HEK293 (cell line): ENCODE measurements at regions not wholly inside any gene's neighbourhood (a gene's known extent, or its start where the extent isn't known, plus 50 kb on each side); places are given as distances from the start of the nearest gene placed in this dataset.
"Not testable (repeated sequence)": the region's sequence is repeated elsewhere in the genome, so short reads cannot be mapped to it uniquely, and the experiment has no call there.

Experiments
- CTCF ChIA-PET: fragments of 350-600 bp; formaldehyde crosslinking; extraction: SDS; loops from one replicate; lab custom pipeline; 2021; ENCODE audit warnings: antibody characterized with exemption; lab: Yijun Ruan, JAX
- POLR2A ChIA-PET: fragments of 300-600 bp; formaldehyde crosslinking; extraction: SDS; loops from one replicate; lab custom pipeline; 2020; ENCODE audit warnings: antibody characterized with exemption, inconsistent platforms; lab: Yijun Ruan, JAX
- H3K27ac ChIP-seq: fragments of 200-500 bp; sonication (Bioruptor generic); 2 replicates; pipeline ENCODE4 v1.5.1; 2014; ENCODE audit warnings: low read depth, low read length, control low read depth, inconsistent platforms; ENCODE audit errors: extremely low read depth
- H3K36me3 ChIP-seq, 2 experiments: fragments of 200-500 bp in 1 of 2; sonication (Bioruptor generic) in 1 of 2; 1 replicate in 1 of 2; 2 replicates in 1 of 2; pipeline ENCODE4 v1.5.1; 2014 to 2017; ENCODE audit warnings: inconsistent platforms in 2 of 2, low read length in 2 of 2; ENCODE audit not compliant: control insufficient read depth in 2 of 2, insufficient read depth in 1 of 2
- H3K4me1 ChIP-seq: fragments of 200-500 bp; sonication (Bioruptor generic); 2 replicates; pipeline ENCODE4 v1.5.1; 2014; ENCODE audit warnings: mild to moderate bottlenecking, low read length, inconsistent platforms; ENCODE audit not compliant: control insufficient read depth, insufficient read depth
- H3K4me3 ChIP-seq: 2 replicates; pipeline ENCODE4 v1.5.1; 2011; ENCODE audit warnings: low read depth, mild to moderate bottlenecking, control low read depth, low read length, moderate library complexity
- H3K9me3 ChIP-seq: fragments of 200-500 bp; sonication (Bioruptor generic); 2 replicates; pipeline ENCODE4 v1.5.1; 2014; ENCODE audit warnings: low read depth, low read length, inconsistent platforms; ENCODE audit not compliant: control insufficient read depth, insufficient read depth
- FEZF1 ChIP-seq: fragments of 450-650 bp; formaldehyde crosslinking; IDR thresholded peaks from 2 replicates; pipeline ENCODE4 v1.5.1; 2016; ENCODE audit warnings: missing biosample characterization, missing genetic modification characterization
- GFI1B ChIP-seq: fragments of 450-650 bp; formaldehyde crosslinking; IDR thresholded peaks from 2 replicates; pipeline ENCODE4 v1.5.1; 2016; ENCODE audit warnings: missing biosample characterization, missing genetic modification characterization
- SETDB1 ChIP-seq: IDR thresholded peaks from one replicate; pipeline ENCODE4 v1.6.1; 2017; ENCODE audit warnings: mild to moderate bottlenecking, low read length, moderate library complexity, mixed read lengths; ENCODE audit not compliant: insufficient read length
- SP3 ChIP-seq: fragments of 450-650 bp; formaldehyde crosslinking; IDR thresholded peaks from 2 replicates; pipeline ENCODE4 v1.5.1; 2016; ENCODE audit warnings: missing biosample characterization, missing genetic modification characterization
- ZBTB21 ChIP-seq: fragments of 450-650 bp; formaldehyde crosslinking; IDR thresholded peaks from 2 replicates; pipeline ENCODE4 v1.5.1; 2017; ENCODE audit warnings: missing biosample characterization, missing genetic modification characterization
- ZBTB8A ChIP-seq: fragments of 450-650 bp; formaldehyde crosslinking; IDR thresholded peaks from 2 replicates; pipeline ENCODE4 v1.5.1; 2016; ENCODE audit warnings: missing biosample characterization, missing genetic modification characterization
- ZNF140 ChIP-seq: fragments of 450-650 bp; formaldehyde crosslinking; IDR thresholded peaks from 2 replicates; pipeline ENCODE4 v1.5.1; 2016; ENCODE audit warnings: missing biosample characterization, missing genetic modification characterization
- ZNF214 ChIP-seq: fragments of 450-650 bp; formaldehyde crosslinking; IDR thresholded peaks from 2 replicates; pipeline ENCODE4 v1.5.1; 2017; ENCODE audit warnings: missing biosample characterization, mild to moderate bottlenecking, missing genetic modification characterization, borderline replicate concordance
- ZNF266 ChIP-seq: fragments of 450-650 bp; formaldehyde crosslinking; IDR thresholded peaks from 2 replicates; pipeline ENCODE4 v1.5.1; 2016; ENCODE audit warnings: missing biosample characterization, missing genetic modification characterization, low read depth
- ZNF311 ChIP-seq: fragments of 450-650 bp; formaldehyde crosslinking; IDR thresholded peaks from 2 replicates; pipeline ENCODE4 v1.5.1; 2017; ENCODE audit warnings: missing biosample characterization, missing genetic modification characterization, borderline replicate concordance
- ZNF394 ChIP-seq: fragments of 450-650 bp; formaldehyde crosslinking; IDR thresholded peaks from 2 replicates; pipeline ENCODE4 v1.5.1; 2016; ENCODE audit warnings: missing biosample characterization, missing genetic modification characterization, mild to moderate bottlenecking, moderate library complexity, borderline replicate concordance
- ZNF404 ChIP-seq: fragments of 450-650 bp; formaldehyde crosslinking; IDR thresholded peaks from 2 replicates; pipeline ENCODE4 v1.5.1; 2017; ENCODE audit warnings: missing biosample characterization, missing genetic modification characterization
- ZNF426 ChIP-seq: fragments of 450-650 bp; formaldehyde crosslinking; IDR thresholded peaks from 2 replicates; pipeline ENCODE4 v1.5.1; 2017; ENCODE audit warnings: missing biosample characterization, missing genetic modification characterization, mild to moderate bottlenecking, inconsistent platforms, moderate library complexity
- ZNF433 ChIP-seq: fragments of 450-650 bp; formaldehyde crosslinking; IDR thresholded peaks from 2 replicates; pipeline ENCODE4 v1.5.1; 2016; ENCODE audit warnings: missing biosample characterization, missing genetic modification characterization, low read depth
- ZNF501 ChIP-seq: fragments of 450-650 bp; formaldehyde crosslinking; IDR thresholded peaks from 2 replicates; pipeline ENCODE4 v1.5.1; 2016; ENCODE audit warnings: missing biosample characterization, missing genetic modification characterization
- ZNF510 ChIP-seq: fragments of 450-650 bp; formaldehyde crosslinking; IDR thresholded peaks from 2 replicates; pipeline ENCODE4 v1.5.1; 2018; ENCODE audit warnings: mild to moderate bottlenecking, missing genetic modification characterization, missing biosample characterization; ENCODE audit not compliant: insufficient replicate concordance
- ZNF623 ChIP-seq: fragments of 450-650 bp; formaldehyde crosslinking; IDR thresholded peaks from 2 replicates; pipeline ENCODE4 v1.5.1; 2016; ENCODE audit warnings: missing biosample characterization, missing genetic modification characterization
- ZNF629 ChIP-seq: fragments of 450-650 bp; formaldehyde crosslinking; IDR thresholded peaks from 2 replicates; pipeline ENCODE4 v1.5.1; 2017; ENCODE audit warnings: missing biosample characterization, missing genetic modification characterization
- ZNF654 ChIP-seq: fragments of 450-650 bp; formaldehyde crosslinking; IDR thresholded peaks from 2 replicates; pipeline ENCODE4 v1.5.1; 2016; ENCODE audit warnings: low read depth, missing biosample characterization, missing genetic modification characterization
- ZNF791 ChIP-seq: fragments of 450-650 bp; formaldehyde crosslinking; IDR thresholded peaks from 2 replicates; pipeline ENCODE4 v1.5.1; 2016; ENCODE audit warnings: missing biosample characterization, missing genetic modification characterization
- TF ChIP-seq, protein P1 (sequence below): fragments of 450-650 bp; formaldehyde crosslinking; IDR thresholded peaks from 2 replicates; pipeline ENCODE4 v1.5.1; 2016; ENCODE audit warnings: missing biosample characterization, missing genetic modification characterization, low read depth
- TF ChIP-seq, protein P2 (sequence below): fragments of 450-650 bp; formaldehyde crosslinking; IDR thresholded peaks from 2 replicates; pipeline ENCODE4 v1.5.1; 2016; ENCODE audit warnings: missing biosample characterization, missing genetic modification characterization
- TF ChIP-seq, protein P3 (sequence below): fragments of 450-650 bp; formaldehyde crosslinking; IDR thresholded peaks from 2 replicates; pipeline ENCODE4 v1.5.1; 2016; ENCODE audit warnings: missing biosample characterization, missing genetic modification characterization
- TF ChIP-seq, protein P4 (sequence below): fragments of 450-650 bp; formaldehyde crosslinking; conservative IDR thresholded peaks from 2 replicates; pipeline ENCODE4 v1.5.1; 2016; ENCODE audit warnings: low read depth, missing biosample characterization, missing genetic modification characterization

DNA sequence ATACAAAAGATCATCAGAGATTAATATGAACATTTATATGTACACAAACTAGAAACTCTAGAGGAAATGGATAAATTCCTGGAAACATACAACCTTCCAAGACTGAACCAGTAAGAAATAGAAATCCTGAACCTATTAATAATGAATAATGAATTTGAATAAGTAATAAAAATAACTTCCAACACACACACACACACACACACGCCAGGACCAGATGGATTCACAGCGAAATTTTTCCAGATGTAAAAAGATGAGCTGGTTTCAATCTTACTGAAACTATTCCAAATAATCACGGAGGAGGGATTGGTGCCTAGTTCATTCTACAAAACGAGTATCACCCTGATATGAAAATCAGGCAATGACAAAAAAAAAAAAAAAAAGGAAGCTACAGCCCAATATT is 1095.0 kb downstream of the FAT4 start (continued):
- TF ChIP-seq GFI1B (tag by site-specific recombination): no peak
- TF ChIP-seq, protein P1, sequence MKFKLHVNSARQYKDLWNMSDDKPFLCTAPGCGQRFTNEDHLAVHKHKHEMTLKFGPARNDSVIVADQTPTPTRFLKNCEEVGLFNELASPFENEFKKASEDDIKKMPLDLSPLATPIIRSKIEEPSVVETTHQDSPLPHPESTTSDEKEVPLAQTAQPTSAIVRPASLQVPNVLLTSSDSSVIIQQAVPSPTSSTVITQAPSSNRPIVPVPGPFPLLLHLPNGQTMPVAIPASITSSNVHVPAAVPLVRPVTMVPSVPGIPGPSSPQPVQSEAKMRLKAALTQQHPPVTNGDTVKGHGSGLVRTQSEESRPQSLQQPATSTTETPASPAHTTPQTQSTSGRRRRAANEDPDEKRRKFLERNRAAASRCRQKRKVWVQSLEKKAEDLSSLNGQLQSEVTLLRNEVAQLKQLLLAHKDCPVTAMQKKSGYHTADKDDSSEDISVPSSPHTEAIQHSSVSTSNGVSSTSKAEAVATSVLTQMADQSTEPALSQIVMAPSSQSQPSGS (tag by site-specific recombination): no peak
- TF ChIP-seq SETDB1: no peak
- TF ChIP-seq, all 188 proteins: peak for 0

DNA sequence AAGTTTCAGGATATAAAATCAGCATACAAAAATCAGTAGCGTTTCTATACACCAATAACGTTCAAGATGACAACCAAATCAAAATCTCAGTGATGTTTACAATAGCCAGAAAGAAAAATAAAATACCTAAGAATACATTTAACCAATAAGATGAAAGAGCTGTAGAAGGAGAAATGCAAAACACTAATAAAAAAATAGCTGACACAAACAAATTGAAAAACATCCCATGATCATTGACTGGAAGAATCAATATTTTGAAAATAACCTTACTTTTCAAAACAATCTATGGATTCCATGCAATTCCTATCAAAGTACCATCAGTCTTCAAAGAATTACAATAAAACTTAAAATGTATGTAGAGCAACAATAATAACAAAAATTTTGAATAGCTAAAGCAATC is 1096.3 kb downstream of the FAT4 start:
- ChIA-PET CTCF (no interaction called here), POLR2A (no interaction called here)
- H3K36me3 ChIP-seq: no peaks in the 10 kb centered on the region
- no peak overlapping the region for H3K27ac ChIP-seq
- H3K4me3 ChIP-seq: no peak overlapping the region
- no peaks in the 10 kb centered on the region for H3K9me3 ChIP-seq
- H3K4me1 ChIP-seq: no peaks in the 10 kb centered on the region
- no peak for TF ChIP-seq ZNF501
- no peak for TF ChIP-seq FEZF1 (tag by site-specific recombination)
- TF ChIP-seq ZNF404 (tag by site-specific recombination): no peak
- TF ChIP-seq SP3 (tag by site-specific recombination): no peak
- TF ChIP-seq, protein P2, sequence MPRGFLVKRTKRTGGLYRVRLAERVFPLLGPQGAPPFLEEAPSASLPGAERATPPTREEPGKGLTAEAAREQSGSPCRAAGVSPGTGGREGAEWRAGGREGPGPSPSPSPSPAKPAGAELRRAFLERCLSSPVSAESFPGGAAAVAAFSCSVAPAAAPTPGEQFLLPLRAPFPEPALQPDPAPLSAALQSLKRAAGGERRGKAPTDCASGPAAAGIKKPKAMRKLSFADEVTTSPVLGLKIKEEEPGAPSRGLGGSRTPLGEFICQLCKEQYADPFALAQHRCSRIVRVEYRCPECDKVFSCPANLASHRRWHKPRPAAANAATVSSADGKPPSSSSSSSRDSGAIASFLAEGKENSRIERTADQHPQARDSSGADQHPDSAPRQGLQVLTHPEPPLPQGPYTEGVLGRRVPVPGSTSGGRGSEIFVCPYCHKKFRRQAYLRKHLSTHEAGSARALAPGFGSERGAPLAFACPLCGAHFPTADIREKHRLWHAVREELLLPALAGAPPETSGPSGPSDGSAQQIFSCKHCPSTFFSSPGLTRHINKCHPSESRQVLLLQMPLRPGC (tag by site-specific recombination): no peak
- TF ChIP-seq ZNF214 (tag by site-specific recombination): no peak
- no peak for TF ChIP-seq ZNF791 (tag by site-specific recombination)
- no peak for TF ChIP-seq ZNF311 (tag by site-specific recombination)

DNA sequence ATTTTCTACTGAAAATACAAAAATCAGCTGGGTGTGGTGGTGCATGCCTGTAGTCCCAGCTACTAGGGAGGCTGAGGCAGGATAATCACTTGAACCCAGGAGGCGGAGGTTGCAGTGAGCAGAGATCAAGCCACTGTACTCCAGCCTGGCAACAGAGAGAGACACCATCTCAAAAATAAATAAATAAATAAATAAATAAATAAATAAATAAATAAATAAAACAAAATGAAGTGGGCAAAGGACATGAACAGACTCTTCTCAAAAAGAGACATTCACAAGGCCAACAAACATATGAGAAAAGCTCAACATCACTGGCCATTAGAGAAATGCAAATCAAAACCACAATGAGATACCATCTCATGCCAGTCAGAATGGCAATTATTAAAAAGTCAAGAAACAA is 1097.6 kb downstream of the FAT4 start:
- POLR2A ChIA-PET, H3K36me3 ChIP-seq, H3K27ac ChIP-seq, H3K4me1 ChIP-seq, CTCF ChIA-PET, H3K9me3 ChIP-seq, H3K4me3 ChIP-seq: not testable (repeated sequence)
- peak; percentile 61; the same call in 1 of the 2 replicates for TF ChIP-seq ZNF266 (tag by site-specific recombination)
- TF ChIP-seq ZNF433 (tag by site-specific recombination): peak; percentile 69
- peak; percentile 72 for TF ChIP-seq ZBTB8A (tag by site-specific recombination)
- TF ChIP-seq ZNF394 (tag by site-specific recombination): peak; percentile 88; the same call in 1 of the 2 replicates
- TF ChIP-seq ZNF140 (tag by site-specific recombination): peak; percentile 77; the same call in 1 of the 2 replicates
- TF ChIP-seq ZBTB21 (tag by site-specific recombination): 0 out of 2 replicates have a peak, but pooled peaks have one; percentile 19
- TF ChIP-seq, protein P3, sequence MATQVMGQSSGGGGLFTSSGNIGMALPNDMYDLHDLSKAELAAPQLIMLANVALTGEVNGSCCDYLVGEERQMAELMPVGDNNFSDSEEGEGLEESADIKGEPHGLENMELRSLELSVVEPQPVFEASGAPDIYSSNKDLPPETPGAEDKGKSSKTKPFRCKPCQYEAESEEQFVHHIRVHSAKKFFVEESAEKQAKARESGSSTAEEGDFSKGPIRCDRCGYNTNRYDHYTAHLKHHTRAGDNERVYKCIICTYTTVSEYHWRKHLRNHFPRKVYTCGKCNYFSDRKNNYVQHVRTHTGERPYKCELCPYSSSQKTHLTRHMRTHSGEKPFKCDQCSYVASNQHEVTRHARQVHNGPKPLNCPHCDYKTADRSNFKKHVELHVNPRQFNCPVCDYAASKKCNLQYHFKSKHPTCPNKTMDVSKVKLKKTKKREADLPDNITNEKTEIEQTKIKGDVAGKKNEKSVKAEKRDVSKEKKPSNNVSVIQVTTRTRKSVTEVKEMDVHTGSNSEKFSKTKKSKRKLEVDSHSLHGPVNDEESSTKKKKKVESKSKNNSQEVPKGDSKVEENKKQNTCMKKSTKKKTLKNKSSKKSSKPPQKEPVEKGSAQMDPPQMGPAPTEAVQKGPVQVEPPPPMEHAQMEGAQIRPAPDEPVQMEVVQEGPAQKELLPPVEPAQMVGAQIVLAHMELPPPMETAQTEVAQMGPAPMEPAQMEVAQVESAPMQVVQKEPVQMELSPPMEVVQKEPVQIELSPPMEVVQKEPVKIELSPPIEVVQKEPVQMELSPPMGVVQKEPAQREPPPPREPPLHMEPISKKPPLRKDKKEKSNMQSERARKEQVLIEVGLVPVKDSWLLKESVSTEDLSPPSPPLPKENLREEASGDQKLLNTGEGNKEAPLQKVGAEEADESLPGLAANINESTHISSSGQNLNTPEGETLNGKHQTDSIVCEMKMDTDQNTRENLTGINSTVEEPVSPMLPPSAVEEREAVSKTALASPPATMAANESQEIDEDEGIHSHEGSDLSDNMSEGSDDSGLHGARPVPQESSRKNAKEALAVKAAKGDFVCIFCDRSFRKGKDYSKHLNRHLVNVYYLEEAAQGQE: peak; percentile 42
- TF ChIP-seq ZNF629 (tag by site-specific recombination): 0 out of 2 replicates have a peak, but pooled peaks have one; percentile 24
- TF ChIP-seq ZNF426: peak; percentile 80
- TF ChIP-seq ZNF510 (tag by site-specific recombination): peak; percentile 20
- TF ChIP-seq, protein P4, sequence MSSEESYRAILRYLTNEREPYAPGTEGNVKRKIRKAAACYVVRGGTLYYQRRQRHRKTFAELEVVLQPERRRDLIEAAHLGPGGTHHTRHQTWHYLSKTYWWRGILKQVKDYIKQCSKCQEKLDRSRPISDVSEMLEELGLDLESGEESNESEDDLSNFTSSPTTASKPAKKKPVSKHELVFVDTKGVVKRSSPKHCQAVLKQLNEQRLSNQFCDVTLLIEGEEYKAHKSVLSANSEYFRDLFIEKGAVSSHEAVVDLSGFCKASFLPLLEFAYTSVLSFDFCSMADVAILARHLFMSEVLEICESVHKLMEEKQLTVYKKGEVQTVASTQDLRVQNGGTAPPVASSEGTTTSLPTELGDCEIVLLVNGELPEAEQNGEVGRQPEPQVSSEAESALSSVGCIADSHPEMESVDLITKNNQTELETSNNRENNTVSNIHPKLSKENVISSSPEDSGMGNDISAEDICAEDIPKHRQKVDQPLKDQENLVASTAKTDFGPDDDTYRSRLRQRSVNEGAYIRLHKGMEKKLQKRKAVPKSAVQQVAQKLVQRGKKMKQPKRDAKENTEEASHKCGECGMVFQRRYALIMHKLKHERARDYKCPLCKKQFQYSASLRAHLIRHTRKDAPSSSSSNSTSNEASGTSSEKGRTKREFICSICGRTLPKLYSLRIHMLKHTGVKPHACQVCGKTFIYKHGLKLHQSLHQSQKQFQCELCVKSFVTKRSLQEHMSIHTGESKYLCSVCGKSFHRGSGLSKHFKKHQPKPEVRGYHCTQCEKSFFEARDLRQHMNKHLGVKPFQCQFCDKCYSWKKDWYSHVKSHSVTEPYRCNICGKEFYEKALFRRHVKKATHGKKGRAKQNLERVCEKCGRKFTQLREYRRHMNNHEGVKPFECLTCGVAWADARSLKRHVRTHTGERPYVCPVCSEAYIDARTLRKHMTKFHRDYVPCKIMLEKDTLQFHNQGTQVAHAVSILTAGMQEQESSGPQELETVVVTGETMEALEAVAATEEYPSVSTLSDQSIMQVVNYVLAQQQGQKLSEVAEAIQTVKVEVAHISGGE (tag by site-specific recombination): peak; percentile 64
- 0 out of 2 replicates have a peak, but pooled peaks have one; percentile 30 for TF ChIP-seq ZNF654 (tag by site-specific recombination)
- peak; percentile 56 for TF ChIP-seq ZNF623 (tag by site-specific recombination)
